PC-3 (cell line): ENCODE measurements at regions not wholly inside any gene's neighbourhood (a gene's known extent, or its start where the extent isn't known, plus 50 kb on each side); places are given as distances from the start of the nearest gene placed in this dataset.

Experiments used
- ATAC-seq: fragments of 200-7000 bp; cut with Tn5 transposase; 2 replicates; pipeline ENCODE4 v1.9.1; 2020; ENCODE audit warnings: mild to moderate bottlenecking, moderate library complexity
- BruUV-seq: library from RNA; stranded (reverse); fragments of 400-500 nt; replicated peaks from 2 replicates; lab custom pipeline; 2021; lab: Mats Ljungman, UMichigan
- CTCF ChIA-PET: fragments of 300-600 bp; sonication (Branson Sonifier 250); formaldehyde crosslinking; loops from one replicate; lab custom pipeline; 2022; ENCODE audit warnings: antibody characterized with exemption; lab: Charles Lee
- POLR2A ChIA-PET: fragments of 300-600 bp; sonication (Branson Sonifier 250); formaldehyde crosslinking; loops from one replicate; lab custom pipeline; 2022; ENCODE audit warnings: antibody characterized with exemption; ENCODE audit not compliant: unreplicated experiment; lab: Charles Lee
- DNase-seq: peaks from one replicate; pipeline ENCODE4 v3.0.0-alpha.2; 2015
- H2AFZ ChIP-seq: fragments of 300-600 bp; sonication (generic); 2 replicates; pipeline ENCODE4 v1.6.0; 2016; ENCODE audit warnings: antibody characterized with exemption, low read length
- H3F3A ChIP-seq: fragments of 300-600 bp; sonication (generic); one replicate; pipeline ENCODE4 v1.6.0; 2017; ENCODE audit warnings: antibody characterized with exemption, low read length, control low read depth, mild to moderate bottlenecking; ENCODE audit not compliant: unreplicated experiment
- H3K27ac ChIP-seq: fragments of 300-600 bp; sonication (generic); 2 replicates; pipeline ENCODE4 v1.5.1; 2016; ENCODE audit warnings: mild to moderate bottlenecking, low read length
- H3K27me3 ChIP-seq: fragments of 300-600 bp; sonication (generic); 2 replicates; pipeline ENCODE4 v1.6.1; 2016; ENCODE audit warnings: low read length, mixed read lengths
- H3K36me3 ChIP-seq: fragments of 300-600 bp; sonication (generic); 2 replicates; pipeline ENCODE4 v1.6.1; 2016; ENCODE audit warnings: low read depth, mixed run types, low read length, mixed read lengths
- H3K4me1 ChIP-seq: fragments of 300-600 bp; sonication (generic); 2 replicates; pipeline ENCODE4 v1.5.1; 2016; ENCODE audit warnings: low read length; ENCODE audit not compliant: insufficient read depth
- H3K4me2 ChIP-seq: fragments of 300-600 bp; sonication (generic); 2 replicates; pipeline ENCODE4 v1.6.0; 2016; ENCODE audit warnings: low read length
- H3K4me3 ChIP-seq: fragments of 300-600 bp; sonication (generic); 2 replicates; pipeline ENCODE4 v1.5.1; 2016; ENCODE audit warnings: mild to moderate bottlenecking, low read length, mixed read lengths
- H3K79me2 ChIP-seq: fragments of 300-600 bp; sonication (generic); 2 replicates; pipeline ENCODE4 v1.6.1; 2017; ENCODE audit warnings: low read length, mixed read lengths
- H3K9ac ChIP-seq: fragments of 300-600 bp; sonication (generic); 2 replicates; pipeline ENCODE4 v1.6.0; 2016; ENCODE audit warnings: mild to moderate bottlenecking, low read length
- H3K9me2 ChIP-seq: fragments of 300-600 bp; sonication (generic); replicated peaks from 2 replicates; pipeline ENCODE4 v1.6.1; 2016; ENCODE audit warnings: mixed run types, low read length, mixed read lengths
- H3K9me3 ChIP-seq: fragments of 300-600 bp; sonication (generic); 2 replicates; pipeline ENCODE4 v1.6.1; 2016; ENCODE audit warnings: low read length, mixed read lengths
- H4K20me1 ChIP-seq: fragments of 300-600 bp; sonication (generic); 2 replicates; pipeline ENCODE4 v1.6.1; 2016; ENCODE audit warnings: low read length, mixed read lengths
- CTCF ChIP-seq: fragments of 300-600 bp; sonication (generic); conservative IDR thresholded peaks from 2 replicates; pipeline ENCODE4 v1.5.1; 2017; ENCODE audit warnings: antibody characterized with exemption, low read depth, mild to moderate bottlenecking, low read length
- intact Hi-C: fragments of 100-400 bp; cut with micrococcal nuclease; formaldehyde crosslinking; loops from 2 replicates; pipeline ENCODE4 v1.9.0; 2023

GRCh38 chr14:79920180-79920692 lies 291.1 kb downstream of the DIO2 start:
- POLR2A ChIA-PET = no interaction called here
- BruUV-seq = no TSS peak
- H3K79me2 ChIP-seq = no peaks in the 10 kb centered on the region
- no peaks in the 10 kb centered on the region for H3K9me3 ChIP-seq
- DNase-seq = no peak
- peaks cover 12% of the 10 kb centered on the region; the same call in 1 of the 2 replicates for H3K27me3 ChIP-seq
- no peaks in the 10 kb centered on the region for H3K9me2 ChIP-seq
- no peak for TF ChIP-seq CTCF
- H3K4me2 ChIP-seq = no peak overlapping the region
- no peaks in the 10 kb centered on the region for H3F3A ChIP-seq
- no peaks in the 10 kb centered on the region for H3K36me3 ChIP-seq
- no peak overlapping the region for H2AFZ ChIP-seq
- no peaks in the 10 kb centered on the region for H3K4me1 ChIP-seq
- H3K9ac ChIP-seq = no peak overlapping the region
- H3K27ac ChIP-seq = no peak overlapping the region
- no peak overlapping the region for H3K4me3 ChIP-seq
- CTCF ChIA-PET = no interaction called here
- intact Hi-C loops = no loop called here
- no peak for ATAC-seq
- no peaks in the 10 kb centered on the region for H4K20me1 ChIP-seq
